ENCODE measurements at regions not wholly inside any gene's neighbourhood (a gene's known extent, or its start where the extent isn't known, plus 50 kb on each side); places are given as distances from the start of the nearest gene placed in this dataset.

GRCh38 chr16:86300746-86301481 is 209.4 kb upstream of the FOXF1 start:
- no peak for FAIRE-seq
- no peak for ATAC-seq
- Histone ChIP-seq H3K9ac (ENCODE audit: control insufficient read depth, insufficient read depth, low read length) (no peak overlapping the region), H4K20me1 (ENCODE audit: control insufficient read depth, insufficient read depth) (no peaks in the 10 kb centered on the region), H3K27me3 (replicated peaks in 1 of 2; ENCODE audit: control insufficient read depth in 2 of 2, insufficient read depth in 2 of 2, low read length in 1 of 2) (peaks cover 3 to 13% of the 10 kb centered on the region in 2 experiments), H3K9me3 (replicated peaks; ENCODE audit: control insufficient read depth, insufficient read depth, low read length) (no peaks in the 10 kb centered on the region; the same call in 2 of the 3 replicates), H2AFZ (ENCODE audit: control insufficient read depth, low read depth, low read length) (no peak overlapping the region), H3K79me2 (ENCODE audit: control insufficient read depth, insufficient read depth, low read length) (no peaks in the 10 kb centered on the region), H3K36me3 (ENCODE audit: control insufficient read depth in 2 of 2, insufficient read depth in 2 of 2, low read length in 1 of 2) (no peaks in the 10 kb centered on the region), H3K4me3 (no peak overlapping the region), H3K4me1 (ENCODE audit: control insufficient read depth, insufficient read depth, low read length) (no peaks in the 10 kb centered on the region), H3K4me2 (ENCODE audit: control insufficient read depth, insufficient read depth) (no peak overlapping the region), H3K27ac (ENCODE audit: control insufficient read depth, insufficient read depth) (no peak overlapping the region)
- ChIA-PET POLR2A (no interaction called here), RAD21 (ENCODE audit: unreplicated experiment) (no interaction called here), CTCF (no interaction called here), SMC1A (ENCODE audit: uncharacterized antibody, unreplicated experiment) (no interaction called here)
- no TSS peak for BruUV-seq (replicated peaks)
- in situ Hi-C loops (cut with MboI) = no loop called here
- TF ChIP-seq SIN3A (IDR thresholded peaks at IDR 0.05; ENCODE audit: low read depth, low read length) (no peak), SRF (IDR thresholded peaks at IDR 0.05; ENCODE audit: low read depth in 2 of 2, low read length in 2 of 2) (no peak), HDAC2 (IDR thresholded peaks at IDR 0.05) (no peak), TCF12 (IDR thresholded peaks at IDR 0.05; ENCODE audit: low read depth, low read length) (no peak), KDM1A (IDR thresholded peaks at IDR 0.05; ENCODE audit: borderline replicate concordance) (no peak), FOXM1 (IDR thresholded peaks at IDR 0.05; ENCODE audit: low read depth, low read length) (no peak), SKIL (IDR thresholded peaks at IDR 0.05; ENCODE audit: low read depth, poor library complexity, severe bottlenecking) (no peak), NFXL1 (IDR thresholded peaks at IDR 0.05; ENCODE audit: borderline replicate concordance) (no peak), LARP7 (IDR thresholded peaks at IDR 0.05) (no peak), SPI1 (IDR thresholded peaks at IDR 0.05; ENCODE audit: borderline replicate concordance, insufficient read depth, low read depth, low read length) (no peak), BCLAF1 (IDR thresholded peaks at IDR 0.05) (no peak), WRNIP1 (IDR thresholded peaks at IDR 0.05; ENCODE audit: borderline replicate concordance, low read depth, low read length) (no peak), NFYB (IDR thresholded peaks at IDR 0.05; ENCODE audit: insufficient read depth, low read depth, low read length) (no peak), ASH2L (IDR thresholded peaks at IDR 0.05; ENCODE audit: borderline replicate concordance, low read depth) (no peak)
- DNase-seq (ENCODE audit: low read depth, low spot score) = no peak
- intact Hi-C loops (cut with micrococcal nuclease; ENCODE audit: unreplicated experiment) = no loop called here
- 9% methylated on average over 20 of the region's 20 CpGs for WGBS (ENCODE audit: insufficient coverage, insufficient replicate concordance, low lambda C conversion rate, missing lambda C conversion rate)

Data from GM12878 (cell line).